PFSK-1 (cell line): ENCODE measurements at regions not wholly inside any gene's neighbourhood (a gene's known extent, or its start where the extent isn't known, plus 50 kb on each side); places are given as distances from the start of the nearest gene placed in this dataset.

ENCODE experiments used
- POLR2AphosphoS5 ChIP-seq: IDR thresholded peaks from 2 replicates; pipeline ENCODE4 v1.6.1; 2012; ENCODE audit warnings: low read depth, mild to moderate bottlenecking, control low read depth, low read length, moderate library complexity
- TAF1 ChIP-seq: IDR thresholded peaks from 2 replicates; pipeline ENCODE4 v1.6.1; 2012; ENCODE audit warnings: low read length, control low read depth, borderline replicate concordance; ENCODE audit not compliant: insufficient read depth

GRCh38 chr1:187310038-187310631 lies 481.4 kb downstream of the PLA2G4A start:
- TF ChIP-seq POLR2AphosphoS5, result no peak
- no peak for TF ChIP-seq TAF1
